GDM1 (cell line): ENCODE measurements at regions not wholly inside any gene's neighbourhood (a gene's known extent, or its start where the extent isn't known, plus 50 kb on each side); places are given as distances from the start of the nearest gene placed in this dataset.

Source experiments
- DNase-seq: peaks from one replicate; lab custom pipeline; 2025; lab: John Stamatoyannopoulos, UW

DNA sequence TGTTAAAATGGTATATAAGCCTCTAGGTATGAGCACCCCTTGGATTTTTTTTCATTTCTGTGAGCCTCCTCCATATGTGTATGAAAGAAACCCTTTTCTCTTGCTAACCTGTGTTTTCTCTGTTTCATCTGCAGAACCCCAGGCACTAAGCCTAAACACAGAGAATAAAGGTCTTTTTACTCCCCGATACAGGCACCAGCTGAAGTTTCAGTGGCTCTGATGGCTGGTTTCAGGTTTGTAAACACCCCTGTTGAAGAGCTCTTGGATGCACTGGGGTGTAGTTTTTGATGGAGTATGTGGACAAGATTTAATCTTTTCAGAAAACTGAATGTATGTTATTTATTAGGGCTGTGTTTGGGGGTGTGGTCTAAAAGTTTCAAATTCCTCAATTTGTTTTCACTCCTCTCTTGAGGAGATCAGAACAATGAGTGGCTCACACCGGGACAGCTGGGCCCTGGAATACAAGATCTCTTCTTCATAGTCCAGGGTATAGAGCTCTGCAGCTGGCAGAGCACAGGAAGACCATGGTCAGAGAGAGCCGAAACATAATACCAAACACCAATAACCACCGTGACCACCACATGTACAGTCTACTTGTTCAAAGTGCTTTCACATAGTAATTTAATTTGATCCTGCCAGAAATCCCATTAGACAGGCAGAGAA, 50.2 kb upstream of the VTCN1 start:
- no peak for DNase-seq
